Muscle of leg (tissue), 3 donors: ENCODE measurements at regions not wholly inside any gene's neighbourhood (a gene's known extent, or its start where the extent isn't known, plus 50 kb on each side); places are given as distances from the start of the nearest gene placed in this dataset.

ENCODE experiments used
- DNase-seq: peaks from one replicate; pipeline ENCODE4 v3.0.0; 2013
- H3K27ac ChIP-seq: one replicate; pipeline ENCODE4 v1.5.1; 2013; ENCODE audit warnings: mild to moderate bottlenecking, low read length, control low read depth
- H3K27me3 ChIP-seq: one replicate; pipeline ENCODE4 v1.6.1; 2013; ENCODE audit warnings: low read length; ENCODE audit not compliant: control insufficient read depth, insufficient read depth
- H3K36me3 ChIP-seq: one replicate; pipeline ENCODE4 v1.6.1; 2013; ENCODE audit warnings: low read length; ENCODE audit not compliant: control insufficient read depth, insufficient read depth
- H3K4me1 ChIP-seq: one replicate; pipeline ENCODE4 v1.6.1; 2013; ENCODE audit warnings: low read length; ENCODE audit not compliant: control insufficient read depth, insufficient read depth
- H3K4me3 ChIP-seq: one replicate; pipeline ENCODE4 v1.5.1; 2013; ENCODE audit warnings: low read length, control low read depth
- H3K9me3 ChIP-seq: replicated peaks from 2 replicates; pipeline ENCODE4 v1.6.1; 2013; ENCODE audit warnings: low read depth, low read length; ENCODE audit not compliant: control insufficient read depth
- WGBS: methylation state at CpG from one replicate; pipeline ENCODE4 v1.1.5; 2013; ENCODE audit warnings: missing lambda C conversion rate; ENCODE audit not compliant: insufficient coverage; 5-methylcytosine and 5-hydroxymethylcytosine counted together

GRCh38 chr10:80893256-80893655 is 355.6 kb downstream of the SH2D4B start:
- Histone ChIP-seq H3K36me3 (no peaks in the 10 kb centered on the region), H3K9me3 (no peaks in the 10 kb centered on the region), H3K27ac (no peak overlapping the region), H3K27me3 (no peaks in the 10 kb centered on the region), H3K4me3 (no peak overlapping the region), H3K4me1 (no peaks in the 10 kb centered on the region)
- no peak for DNase-seq
- no CpG with 5 or more reads among the region's 5 CpGs for WGBS

- no peaks in the 10 kb centered on the region for H3K27me3 ChIP-seq
- DNase-seq: no peak
- no peaks in the 10 kb centered on the region for H3K36me3 ChIP-seq
- no CpG with 5 or more reads among the region's 3 CpGs for WGBS
- H3K9me3 ChIP-seq: no peaks in the 10 kb centered on the region
- no peak overlapping the region for H3K27ac ChIP-seq
- H3K4me3 ChIP-seq: no peak overlapping the region
- H3K4me1 ChIP-seq: no peaks in the 10 kb centered on the region
Observed at GRCh38 chr10:80894311-80894791, 356.6 kb downstream of the SH2D4B start.

GRCh38 chr10:80894797-80895467 is 357.2 kb downstream of the SH2D4B start:
- no peak overlapping the region for H3K4me3 ChIP-seq
- WGBS: 77% methylated on average over 3 of the region's 11 CpGs
- DNase-seq: no peak

DNA sequence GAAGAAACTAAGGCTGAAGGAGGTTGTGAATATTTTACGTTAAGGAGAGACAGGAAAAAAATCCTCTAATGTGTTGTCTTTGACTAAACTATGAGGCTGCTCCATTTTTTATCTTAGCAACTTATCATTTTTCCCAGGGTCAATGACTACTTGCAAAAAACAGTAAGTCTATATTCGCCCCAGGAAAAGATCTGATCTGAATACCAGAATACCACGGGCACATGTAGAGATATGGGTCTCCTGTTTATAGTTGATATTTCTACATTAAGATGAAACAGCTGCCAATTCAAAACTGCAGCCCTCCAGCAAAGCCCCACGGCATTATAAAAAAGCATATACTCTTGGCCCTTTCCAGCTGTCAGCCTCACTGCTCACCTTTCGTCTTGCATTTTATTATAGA is 358.4 kb downstream of the SH2D4B start:
- no peak overlapping the region for H3K27ac ChIP-seq
- no CpG with 5 or more reads among the region's 5 CpGs for WGBS
- H3K27me3 ChIP-seq: no peaks in the 10 kb centered on the region
- no peak overlapping the region for H3K4me3 ChIP-seq
- no peaks in the 10 kb centered on the region for H3K4me1 ChIP-seq
- DNase-seq: no peak
- no peaks in the 10 kb centered on the region for H3K36me3 ChIP-seq
- no peaks in the 10 kb centered on the region for H3K9me3 ChIP-seq

More at GRCh38 chr10:80894797-80895467, 357.2 kb downstream of the SH2D4B start:
- Histone ChIP-seq H3K36me3 (no peaks in the 10 kb centered on the region), H3K9me3 (no peaks in the 10 kb centered on the region), H3K27ac (no peak overlapping the region), H3K4me1 (no peaks in the 10 kb centered on the region), H3K27me3 (no peaks in the 10 kb centered on the region)

DNA sequence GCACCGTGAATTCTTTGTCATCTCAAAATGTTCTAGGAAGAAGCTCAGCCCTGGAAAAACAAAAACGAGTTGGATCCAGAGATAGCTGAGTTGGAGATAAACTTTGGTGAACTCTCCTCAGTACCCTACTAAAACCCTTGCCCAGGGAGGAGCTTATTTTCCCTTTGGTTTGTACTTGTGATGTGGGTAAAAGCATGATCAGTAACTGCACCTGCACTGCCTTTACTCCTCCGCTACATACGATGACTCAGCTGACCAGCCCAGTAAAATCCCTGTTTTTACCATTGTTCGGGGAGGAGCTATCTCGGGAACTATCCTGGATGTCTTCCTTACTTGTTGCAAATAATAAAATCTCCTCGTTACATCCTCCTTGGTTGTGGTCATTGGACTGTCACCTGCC is 359.3 kb downstream of the SH2D4B start:
- no peaks in the 10 kb centered on the region for H3K9me3 ChIP-seq
- no peaks in the 10 kb centered on the region for H3K27me3 ChIP-seq
- H3K27ac ChIP-seq: no peak overlapping the region
- DNase-seq: no peak
- H3K4me1 ChIP-seq: no peaks in the 10 kb centered on the region
- no peak overlapping the region for H3K4me3 ChIP-seq
- H3K36me3 ChIP-seq: no peaks in the 10 kb centered on the region
- 81% methylated on average over 4 of the region's 7 CpGs for WGBS

- no peak overlapping the region for H3K27ac ChIP-seq
- H3K27me3 ChIP-seq: no peaks in the 10 kb centered on the region
- H3K4me3 ChIP-seq: no peak overlapping the region
- no CpG with 5 or more reads among the region's 1 CpG for WGBS
- H3K36me3 ChIP-seq: no peaks in the 10 kb centered on the region
- H3K9me3 ChIP-seq: no peaks in the 10 kb centered on the region
- DNase-seq: no peak
- no peaks in the 10 kb centered on the region for H3K4me1 ChIP-seq
Observed at GRCh38 chr10:80900661-80901060, 363.0 kb downstream of the SH2D4B start.

- DNase-seq: no peak
- Histone ChIP-seq H3K36me3 (no peaks in the 10 kb centered on the region), H3K27ac (no peak overlapping the region), H3K4me3 (no peak overlapping the region), H3K27me3 (no peaks in the 10 kb centered on the region), H3K4me1 (no peaks in the 10 kb centered on the region), H3K9me3 (no peaks in the 10 kb centered on the region)
- no CpG with 5 or more reads among the region's 6 CpGs for WGBS
Observed at GRCh38 chr10:80908611-80909010, 370.9 kb downstream of the SH2D4B start.

DNA sequence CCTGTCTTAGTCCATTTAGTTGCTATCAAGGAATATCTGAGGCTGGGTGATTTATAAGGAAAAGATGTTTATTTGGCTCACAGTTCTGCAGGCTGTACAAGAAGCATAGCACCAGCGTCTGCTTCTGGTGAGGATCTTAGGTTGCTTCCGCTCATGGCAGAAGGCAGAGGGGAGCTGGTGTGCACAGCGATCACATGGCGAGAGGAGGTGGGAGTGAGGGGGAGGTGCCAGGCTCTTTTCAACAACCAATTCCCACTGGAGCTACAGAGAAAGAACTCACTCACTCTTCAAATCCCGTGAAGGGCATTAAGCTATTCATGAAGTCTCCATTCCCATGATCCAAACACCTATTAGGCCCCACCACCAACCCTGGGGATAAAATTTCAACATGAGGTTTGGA is 371.6 kb downstream of the SH2D4B start:
- Histone ChIP-seq H3K9me3 (no peaks in the 10 kb centered on the region), H3K4me3 (no peak overlapping the region), H3K36me3 (no peaks in the 10 kb centered on the region), H3K4me1 (no peaks in the 10 kb centered on the region), H3K27ac (no peak overlapping the region), H3K27me3 (no peaks in the 10 kb centered on the region)
- DNase-seq: no peak
- no CpG with 5 or more reads among the region's 5 CpGs for WGBS

DNA sequence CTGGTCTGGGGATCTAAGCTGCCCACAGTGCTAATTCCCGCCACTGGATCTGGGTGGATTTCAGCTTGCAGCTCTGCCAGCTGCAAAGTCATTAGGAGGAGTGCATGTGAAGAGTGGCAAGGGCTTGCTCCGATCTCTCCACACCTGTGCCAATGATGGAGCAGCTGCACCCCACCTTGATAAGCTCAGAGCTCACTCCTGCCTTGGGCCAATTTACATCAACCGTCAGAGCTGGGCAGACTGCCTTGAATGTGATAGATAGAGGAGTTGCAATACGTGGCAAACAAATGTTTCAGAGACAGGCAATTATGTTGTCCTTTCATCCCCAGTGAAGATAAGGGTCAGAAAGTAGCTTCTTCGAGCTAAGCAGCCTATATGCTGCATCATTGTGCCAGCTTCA is 379.9 kb downstream of the SH2D4B start:
- Histone ChIP-seq H3K4me3 (no peak overlapping the region), H3K27ac (no peak overlapping the region), H3K36me3 (no peaks in the 10 kb centered on the region), H3K9me3 (no peaks in the 10 kb centered on the region), H3K4me1 (no peaks in the 10 kb centered on the region), H3K27me3 (no peaks in the 10 kb centered on the region)
- WGBS: 83% methylated on average over 1 of the region's 5 CpGs
- no peak for DNase-seq

GRCh38 chr10:80921032-80921431 is 383.3 kb downstream of the SH2D4B start:
- no CpG with 5 or more reads among the region's 2 CpGs for WGBS
- no peak for DNase-seq
- Histone ChIP-seq H3K9me3 (no peaks in the 10 kb centered on the region), H3K27ac (no peak overlapping the region), H3K27me3 (no peaks in the 10 kb centered on the region), H3K36me3 (no peaks in the 10 kb centered on the region), H3K4me3 (no peak overlapping the region), H3K4me1 (no peaks in the 10 kb centered on the region)
